IPS DF 4.7 (cell line): ENCODE measurements at regions not wholly inside any gene's neighbourhood (a gene's known extent, or its start where the extent isn't known, plus 50 kb on each side); places are given as distances from the start of the nearest gene placed in this dataset.

ENCODE experiments used
- DNase-seq: peaks from one replicate; pipeline ENCODE4 v3.0.0-alpha.2; 2013; ENCODE audit warnings: low spot score; ENCODE audit errors: extremely low read depth

- no peak for DNase-seq
Observed at GRCh38 chr3:88936831-88937230, 170.6 kb upstream of the EPHA3 start.

GRCh38 chr3:88940296-88940695 lies 167.1 kb upstream of the EPHA3 start:
- DNase-seq = no peak

GRCh38 chr3:88947013-88947412 lies 160.4 kb upstream of the EPHA3 start:
- no peak for DNase-seq

- no peak for DNase-seq
Observed at GRCh38 chr3:88954853-88955252, 152.6 kb upstream of the EPHA3 start.

GRCh38 chr3:88955274-88955673 lies 152.1 kb upstream of the EPHA3 start:
- no peak for DNase-seq

GRCh38 chr3:88957711-88958439 lies 149.5 kb upstream of the EPHA3 start:
- DNase-seq = no peak

GRCh38 chr3:88960019-88960418 lies 147.4 kb upstream of the EPHA3 start:
- DNase-seq = no peak

- DNase-seq = no peak
Observed at GRCh38 chr3:88963003-88963402, 144.4 kb upstream of the EPHA3 start.

GRCh38 chr3:88979760-88980159 lies 127.7 kb upstream of the EPHA3 start:
- DNase-seq = no peak

- no peak for DNase-seq
Observed at GRCh38 chr3:88983458-88983857, 124.0 kb upstream of the EPHA3 start.

- no peak for DNase-seq
Observed at GRCh38 chr3:88984256-88984655, 123.2 kb upstream of the EPHA3 start.

GRCh38 chr3:88984832-88985231 lies 122.6 kb upstream of the EPHA3 start:
- DNase-seq = no peak

GRCh38 chr3:88985491-88985890 lies 121.9 kb upstream of the EPHA3 start:
- DNase-seq = no peak

- no peak for DNase-seq
Observed at GRCh38 chr3:88986834-88987233, 120.6 kb upstream of the EPHA3 start.

- DNase-seq = no peak
Observed at GRCh38 chr3:88987776-88988175, 119.6 kb upstream of the EPHA3 start.

GRCh38 chr3:88988906-88989305 lies 118.5 kb upstream of the EPHA3 start:
- no peak for DNase-seq

- DNase-seq = no peak
Observed at GRCh38 chr3:88991496-88991895, 115.9 kb upstream of the EPHA3 start.

GRCh38 chr3:88996691-88997090 lies 110.7 kb upstream of the EPHA3 start:
- DNase-seq = no peak

GRCh38 chr3:88997260-88997659 lies 110.2 kb upstream of the EPHA3 start:
- DNase-seq = no peak

GRCh38 chr3:89000886-89001285 lies 106.5 kb upstream of the EPHA3 start:
- no peak for DNase-seq

GRCh38 chr3:89002191-89002590 lies 105.2 kb upstream of the EPHA3 start:
- DNase-seq = no peak

GRCh38 chr3:89013536-89013935 lies 93.9 kb upstream of the EPHA3 start:
- DNase-seq = no peak

- no peak for DNase-seq
Observed at GRCh38 chr3:89017531-89017930, 89.9 kb upstream of the EPHA3 start.

GRCh38 chr3:89025185-89025584 lies 82.2 kb upstream of the EPHA3 start:
- no peak for DNase-seq
